ENCODE measurements at regions not wholly inside any gene's neighbourhood (a gene's known extent, or its start where the extent isn't known, plus 50 kb on each side); places are given as distances from the start of the nearest gene placed in this dataset.

GRCh38 chr16:76612497-76612896 lies 335.3 kb downstream of the CNTNAP4 start:
- Histone ChIP-seq H3K4me2 (no peak overlapping the region), H4K20me1 (ENCODE audit: insufficient read depth) (no peaks in the 10 kb centered on the region), H3K36me3 (ENCODE audit: insufficient read depth) (no peaks in the 10 kb centered on the region), H3K4me1 (ENCODE audit: low read depth, poor library complexity, severe bottlenecking) (no peaks in the 10 kb centered on the region), H3K4me3 (IDR thresholded peaks at IDR 0.05; ENCODE audit: insufficient read depth, low read depth, low read length) (no peak overlapping the region), H3K27ac (no peak overlapping the region), H2AFZ (ENCODE audit: low read depth) (no peak overlapping the region), H3K9ac (no peak overlapping the region), H3K79me2 (ENCODE audit: insufficient read depth, low read depth) (no peaks in the 10 kb centered on the region), H3K27me3 (ENCODE audit: insufficient read depth, low read depth) (no peaks in the 10 kb centered on the region)
- TF ChIP-seq CTCF (conservative IDR thresholded peaks at IDR 0.05; ENCODE audit: low read depth, low read length) = no peak

DNA sequence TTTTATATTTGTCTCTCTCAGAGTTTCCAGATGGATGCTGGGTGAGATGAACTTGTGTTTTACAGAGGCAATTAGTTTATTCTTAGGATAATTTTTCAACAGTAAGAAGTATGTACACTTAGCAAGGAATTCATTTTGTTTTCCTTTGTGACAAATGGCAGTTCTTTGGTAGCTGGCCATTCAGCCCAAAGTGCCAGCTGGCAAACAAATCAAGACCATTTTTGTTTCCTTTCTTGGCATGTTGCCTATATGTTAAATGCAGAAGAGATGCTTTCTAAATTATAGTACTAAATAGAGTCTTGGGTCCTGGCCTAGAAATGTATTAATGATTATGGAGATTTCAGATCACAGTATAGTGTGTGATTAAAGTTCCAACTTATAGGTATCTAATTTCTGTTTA lies 337.1 kb downstream of the CNTNAP4 start:
- Histone ChIP-seq H3K36me3 (ENCODE audit: insufficient read depth) (no peaks in the 10 kb centered on the region), H3K9ac (no peak overlapping the region), H2AFZ (ENCODE audit: low read depth) (no peak overlapping the region), H4K20me1 (ENCODE audit: insufficient read depth) (no peaks in the 10 kb centered on the region), H3K27ac (no peak overlapping the region), H3K4me2 (no peak overlapping the region), H3K27me3 (ENCODE audit: insufficient read depth, low read depth) (no peaks in the 10 kb centered on the region), H3K79me2 (ENCODE audit: insufficient read depth, low read depth) (no peaks in the 10 kb centered on the region), H3K4me1 (ENCODE audit: low read depth, poor library complexity, severe bottlenecking) (no peaks in the 10 kb centered on the region), H3K4me3 (IDR thresholded peaks at IDR 0.05; ENCODE audit: insufficient read depth, low read depth, low read length) (no peak overlapping the region)
- TF ChIP-seq CTCF (conservative IDR thresholded peaks at IDR 0.05; ENCODE audit: low read depth, low read length) = no peak

GRCh38 chr16:76622876-76623275 lies 345.7 kb downstream of the CNTNAP4 start:
- no peak overlapping the region for H3K4me3 ChIP-seq (IDR thresholded peaks at IDR 0.05; ENCODE audit: insufficient read depth, low read depth, low read length)
- no peaks in the 10 kb centered on the region for H3K79me2 ChIP-seq (ENCODE audit: insufficient read depth, low read depth)
- H4K20me1 ChIP-seq (ENCODE audit: insufficient read depth) = no peaks in the 10 kb centered on the region
- no peaks in the 10 kb centered on the region for H3K27me3 ChIP-seq (ENCODE audit: insufficient read depth, low read depth)
- TF ChIP-seq CTCF (conservative IDR thresholded peaks at IDR 0.05; ENCODE audit: low read depth, low read length) = no peak
- no peak overlapping the region for H3K9ac ChIP-seq
- no peaks in the 10 kb centered on the region for H3K4me1 ChIP-seq (ENCODE audit: low read depth, poor library complexity, severe bottlenecking)
- no peak overlapping the region for H3K27ac ChIP-seq
- no peaks in the 10 kb centered on the region for H3K36me3 ChIP-seq (ENCODE audit: insufficient read depth)
- H2AFZ ChIP-seq (ENCODE audit: low read depth) = no peak overlapping the region
- H3K4me2 ChIP-seq = no peak overlapping the region

DNA sequence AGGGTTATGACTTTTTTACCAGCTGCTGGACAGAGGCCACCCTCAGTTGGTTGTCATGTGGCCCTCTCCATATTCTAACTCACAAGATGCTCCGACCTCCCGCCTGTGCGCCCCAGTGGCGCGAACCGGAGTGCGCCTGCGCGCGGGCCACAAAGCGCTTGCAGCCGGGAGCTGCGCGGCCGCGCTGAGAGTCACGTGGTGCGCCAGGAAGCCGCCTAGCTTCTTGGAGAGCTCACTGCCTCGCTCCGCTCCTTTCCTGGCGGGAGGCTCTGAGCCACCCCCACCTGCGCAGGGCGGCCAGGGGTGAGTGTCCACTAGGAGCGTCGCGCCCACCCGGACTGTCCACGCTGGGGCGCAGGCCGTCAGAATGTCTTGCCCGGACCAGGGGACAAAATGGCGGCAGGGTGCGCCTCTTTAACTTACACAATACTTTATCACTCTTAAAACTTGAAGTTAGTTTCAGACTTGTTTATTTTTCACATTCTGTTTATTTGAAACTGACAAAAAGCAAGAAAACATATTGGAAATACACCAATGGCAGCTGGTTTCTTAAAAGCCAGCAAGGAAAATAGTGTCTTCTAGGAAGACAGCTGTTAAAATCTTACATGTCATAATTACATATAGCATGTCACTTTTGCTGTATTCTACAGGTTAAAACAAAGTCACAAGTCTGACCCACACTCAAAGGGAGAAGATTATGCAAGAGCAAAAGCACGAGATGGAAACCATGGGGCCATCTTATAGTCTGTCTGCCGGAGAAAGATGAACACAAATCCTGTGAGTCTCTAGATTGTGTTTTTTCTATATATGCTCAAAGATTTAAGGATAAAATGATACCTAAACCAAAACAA lies 357.9 kb downstream of the CNTNAP4 start:
- Histone ChIP-seq H3K79me2 (ENCODE audit: insufficient read depth, low read depth) (no peaks in the 10 kb centered on the region), H3K27me3 (ENCODE audit: insufficient read depth, low read depth) (no peaks in the 10 kb centered on the region), H3K4me1 (ENCODE audit: low read depth, poor library complexity, severe bottlenecking) (no peaks in the 10 kb centered on the region), H3K9ac (no peak overlapping the region), H4K20me1 (ENCODE audit: insufficient read depth) (no peaks in the 10 kb centered on the region), H3K36me3 (ENCODE audit: insufficient read depth) (no peaks in the 10 kb centered on the region), H3K4me3 (IDR thresholded peaks at IDR 0.05; ENCODE audit: insufficient read depth, low read depth, low read length) (no peak overlapping the region), H3K27ac (no peak overlapping the region), H2AFZ (ENCODE audit: low read depth) (no peak overlapping the region), H3K4me2 (no peak overlapping the region)
- no peak for TF ChIP-seq CTCF (conservative IDR thresholded peaks at IDR 0.05; ENCODE audit: low read depth, low read length)

All from KMS-11 (cell line).